A549 (cell line): ENCODE measurements at regions not wholly inside any gene's neighbourhood (a gene's known extent, or its start where the extent isn't known, plus 50 kb on each side); places are given as distances from the start of the nearest gene placed in this dataset.

Source experiments
- ATAC-seq, 2 experiments: fragments of 200-7000 bp in 1 of 2; fragments of >200 bp in 1 of 2; cut with Nextera tagmentation in 1 of 2; cut with Tn5 transposase in 1 of 2; 3 replicates each; pipeline versions ENCODE4 v1.8.0 to v1.9.1; 2018 to 2020; ENCODE audit warnings: mild to moderate bottlenecking in 1 of 2, moderate library complexity in 1 of 2
- CTCF ChIA-PET: fragments of 300-600 bp; sonication (Branson Sonifier 250); formaldehyde crosslinking; extraction: SDS; loops from one replicate; lab custom pipeline; 2021; ENCODE audit warnings: antibody characterized with exemption, inconsistent platforms; lab: Yijun Ruan, JAX
- POLR2A ChIA-PET: fragments of 350-600 bp; formaldehyde crosslinking; extraction: SDS; loops from one replicate; lab custom pipeline; 2021; ENCODE audit warnings: antibody characterized with exemption, inconsistent platforms; lab: Yijun Ruan, JAX
- DNase-seq, 2 experiments: peaks; one replicate each; pipeline versions ENCODE4 v3.0.0 to v3.0.0-alpha.2; 2011 to 2016; ENCODE audit warnings: low read depth in 1 of 2, low spot score in 1 of 2
- FAIRE-seq: peaks from 2 replicates; lab custom pipeline; 2011; peaks lifted over from hg19 to GRCh38; lab: Jason Lieb, UNC
- H3K27ac ChIP-seq, 2 experiments: fragments of >200 bp; sonication (Bioruptor Twin); formaldehyde crosslinking; 3 replicates each; pipeline ENCODE4 v1.5.1; 2016 to 2017
- H3K4me1 ChIP-seq: fragments of >200 bp; sonication (Bioruptor Twin); formaldehyde crosslinking; 3 replicates; pipeline ENCODE4 v1.6.1; 2016
- H3K4me2 ChIP-seq: fragments of >200 bp; sonication (Bioruptor Twin); formaldehyde crosslinking; 3 replicates; pipeline ENCODE4 v1.6.1; 2016
- H3K4me3 ChIP-seq: fragments of >200 bp; sonication (Bioruptor Twin); formaldehyde crosslinking; 3 replicates; pipeline ENCODE4 v1.5.1; 2016
- H3K9me3 ChIP-seq: fragments of >200 bp; sonication (Bioruptor Twin); formaldehyde crosslinking; 3 replicates; pipeline ENCODE4 v1.6.1; 2016
- BHLHE40 ChIP-seq: IDR thresholded peaks from 2 replicates; pipeline ENCODE4 v1.6.1; 2012; ENCODE audit warnings: low read depth, low read length, inconsistent platforms
- CEBPB ChIP-seq, 2 experiments: fragments of >200 bp in 1 of 2; sonication (Bioruptor Twin) in 1 of 2; formaldehyde crosslinking in 1 of 2; IDR thresholded peaks; 2 replicates each; pipeline ENCODE4 v1.6.1; 2012 to 2016
- CHD4 ChIP-seq: fragments of 200-600 bp; sonication (generic); IDR thresholded peaks from 2 replicates; pipeline ENCODE4 v1.6.1; 2016; ENCODE audit warnings: antibody characterized with exemption, mild to moderate bottlenecking, borderline replicate concordance
- EHF ChIP-seq: fragments of 250-450 bp; sonication (Bioruptor Pico); IDR thresholded peaks from 2 replicates; pipeline ENCODE4 v1.5.0; 2020; ENCODE audit warnings: mild to moderate bottlenecking
- EHMT2 ChIP-seq: fragments of 200-600 bp; sonication (generic); IDR thresholded peaks from 2 replicates; pipeline ENCODE4 v1.6.1; 2016; ENCODE audit warnings: antibody characterized with exemption, low read depth, mild to moderate bottlenecking, moderate library complexity
- EP300 ChIP-seq, 2 experiments: fragments of >200 bp; sonication (Bioruptor Twin); formaldehyde crosslinking; IDR thresholded peaks; 2 replicates in 1 of 2; 3 replicates in 1 of 2; pipeline ENCODE4 v1.6.1; 2016 to 2017
- ESRRA ChIP-seq: fragments of 150-350 bp; IDR thresholded peaks from 2 replicates; pipeline ENCODE4 v1.6.1; 2014; ENCODE audit warnings: mild to moderate bottlenecking, low read length, borderline replicate concordance
- FOXS1 ChIP-seq: fragments of 250-450 bp; sonication (Bioruptor Pico); IDR thresholded peaks from 2 replicates; pipeline ENCODE4 v1.5.0; 2020; ENCODE audit warnings: mild to moderate bottlenecking, moderate library complexity
- HOXA7 ChIP-seq: fragments of 250-450 bp; sonication (Bioruptor Pico); IDR thresholded peaks from 2 replicates; pipeline ENCODE4 v1.5.0; 2020; ENCODE audit warnings: mild to moderate bottlenecking, moderate library complexity
- HOXB13 ChIP-seq: fragments of 250-450 bp; sonication (Bioruptor Pico); IDR thresholded peaks from 2 replicates; pipeline ENCODE4 v1.5.0; 2020; ENCODE audit warnings: low read depth, mild to moderate bottlenecking, moderate library complexity
- KDM1A ChIP-seq: fragments of 200-600 bp; sonication (generic); IDR thresholded peaks from 2 replicates; pipeline ENCODE4 v1.6.1; 2016; ENCODE audit warnings: low read depth, mild to moderate bottlenecking
- KDM5A ChIP-seq: fragments of 200-600 bp; sonication (generic); IDR thresholded peaks from 2 replicates; pipeline ENCODE4 v1.6.1; 2016; ENCODE audit warnings: antibody characterized with exemption, mild to moderate bottlenecking
- NFE2L2 ChIP-seq: fragments of 150-350 bp; conservative IDR thresholded peaks from 2 replicates; pipeline ENCODE4 v1.6.1; 2014; ENCODE audit warnings: low read length
- NPAS2 ChIP-seq: fragments of 250-450 bp; sonication (Bioruptor Pico); IDR thresholded peaks from 2 replicates; pipeline ENCODE4 v1.8.0; 2022; ENCODE audit warnings: mild to moderate bottlenecking, moderate library complexity, borderline replicate concordance
- NR3C1 ChIP-seq: fragments of >200 bp; sonication (Bioruptor Twin); formaldehyde crosslinking; IDR thresholded peaks from 3 replicates; pipeline ENCODE4 v1.6.1; 2017
- PHF8 ChIP-seq: fragments of 200-600 bp; sonication (generic); IDR thresholded peaks from 2 replicates; pipeline ENCODE4 v1.6.1; 2016; ENCODE audit warnings: low read depth, mild to moderate bottlenecking, antibody characterized with exemption, moderate library complexity, borderline replicate concordance
- POLR2A ChIP-seq: IDR thresholded peaks from 2 replicates; pipeline ENCODE4 v1.6.1; 2012; ENCODE audit warnings: mild to moderate bottlenecking, low read length
- RARB ChIP-seq: fragments of 250-450 bp; sonication (Bioruptor Pico); IDR thresholded peaks from 2 replicates; pipeline ENCODE4 v1.8.0; 2021; ENCODE audit warnings: mild to moderate bottlenecking, moderate library complexity
- RCOR1 ChIP-seq: fragments of 150-350 bp; IDR thresholded peaks from 2 replicates; pipeline ENCODE4 v1.6.1; 2014; ENCODE audit warnings: antibody characterized with exemption, low read length, low read depth
- RNF2 ChIP-seq: fragments of 200-600 bp; sonication (generic); IDR thresholded peaks from 2 replicates; pipeline ENCODE4 v1.6.1; 2016; ENCODE audit warnings: low read depth, mild to moderate bottlenecking, antibody characterized with exemption, moderate library complexity, borderline replicate concordance
- SMC3 ChIP-seq: fragments of >200 bp; sonication (Bioruptor Twin); formaldehyde crosslinking; IDR thresholded peaks from 3 replicates; pipeline ENCODE4 v1.6.1; 2018; ENCODE audit warnings: inconsistent platforms
- TFCP2L1 ChIP-seq: fragments of 250-450 bp; sonication (Bioruptor Pico); IDR thresholded peaks from 2 replicates; pipeline ENCODE4 v1.5.0; 2021; ENCODE audit warnings: mild to moderate bottlenecking
- ZSCAN20 ChIP-seq: fragments of 250-450 bp; sonication (Bioruptor Pico); IDR thresholded peaks from 2 replicates; pipeline ENCODE4 v1.8.0; 2022; ENCODE audit warnings: mild to moderate bottlenecking, moderate library complexity
- WGBS: methylation state at CpG from one replicate; pipeline ENCODE4 v1.1.6; 2017; ENCODE audit errors: missing lambda C conversion rate; 5-methylcytosine and 5-hydroxymethylcytosine counted together
- TF ChIP-seq, protein P1 (sequence below): IDR thresholded peaks from 2 replicates; pipeline ENCODE4 v1.6.1; 2012
- TF ChIP-seq, protein P2 (sequence below): fragments of 200-600 bp; sonication (generic); IDR thresholded peaks from 2 replicates; pipeline ENCODE4 v1.6.1; 2016; ENCODE audit warnings: antibody characterized with exemption, mild to moderate bottlenecking, moderate library complexity
- TF ChIP-seq, protein P3 (sequence below): IDR thresholded peaks from 2 replicates; pipeline ENCODE4 v1.6.1; 2012
- TF ChIP-seq, protein P4 (sequence below): fragments of >200 bp; sonication (Bioruptor Twin); formaldehyde crosslinking; IDR thresholded peaks from 2 replicates; pipeline ENCODE4 v1.6.1; 2016
- TF ChIP-seq, protein P5 (sequence below): fragments of 250-450 bp; sonication (Bioruptor Pico); IDR thresholded peaks from 2 replicates; pipeline ENCODE4 v1.5.0; 2021; ENCODE audit warnings: mild to moderate bottlenecking, moderate library complexity, borderline replicate concordance

DNA sequence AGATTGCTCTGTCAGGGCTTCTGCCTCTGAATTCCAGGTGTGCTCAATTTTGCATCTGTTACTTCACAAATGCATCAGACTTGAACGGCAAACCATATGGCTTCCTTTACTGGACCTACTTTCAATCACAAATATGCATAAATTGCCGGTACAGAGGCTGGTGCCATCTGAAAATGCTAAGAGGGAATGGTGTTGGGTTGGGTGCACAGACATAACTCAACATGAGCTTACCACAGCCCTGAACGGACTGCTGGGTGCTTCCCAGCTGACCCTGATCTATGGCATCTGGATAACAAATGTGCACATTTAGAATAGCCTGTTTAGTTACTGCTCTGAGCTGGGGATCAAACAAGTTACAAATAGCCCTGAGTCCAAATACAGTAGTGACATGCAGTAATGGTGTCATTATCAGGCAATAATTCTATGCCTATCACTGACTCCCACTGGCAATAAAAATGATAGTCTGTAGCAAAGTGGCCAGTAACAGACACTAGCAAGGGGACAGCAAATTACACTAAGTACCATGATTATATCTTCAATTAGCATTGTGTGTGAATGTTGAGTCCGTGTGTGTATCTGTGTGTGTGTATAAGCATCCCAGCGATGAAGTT lies 927.3 kb downstream of the DIAPH3 start:
- POLR2A ChIA-PET = no interaction called here

DNA sequence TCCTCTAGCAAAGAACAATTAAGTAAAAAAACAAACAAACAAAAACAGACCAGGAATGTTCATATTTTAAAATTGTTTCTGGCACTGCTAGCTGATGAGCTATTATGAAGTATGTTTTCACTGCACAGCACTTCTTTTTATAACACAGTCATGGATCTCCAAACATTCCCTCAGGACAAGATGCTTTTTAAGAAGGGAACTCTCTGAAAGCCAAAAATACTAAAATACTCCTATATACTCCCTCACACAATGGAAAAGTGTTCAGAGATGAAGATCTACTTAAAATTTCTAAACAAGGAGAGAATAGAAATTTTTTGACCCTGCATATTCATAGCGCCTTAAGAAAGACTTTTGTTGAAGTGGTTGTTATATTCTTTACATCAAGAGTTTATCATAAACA lies 926.8 kb downstream of the DIAPH3 start:
- no peak for FAIRE-seq
- no peak overlapping the region for H3K4me3 ChIP-seq
- no peak for ATAC-seq
- H3K27ac ChIP-seq = no peak overlapping the region
- H3K4me1 ChIP-seq = no peaks in the 10 kb centered on the region
- CTCF ChIA-PET = no interaction called here
- TF ChIP-seq RARB (no peak), BHLHE40 (no peak), EHF (CRISPR knock-in tag) (no peak), TFCP2L1 (no peak), EP300 (IDR thresholded peaks at IDR 0.05) (no peak), KDM1A (no peak), CHD4 (no peak), HOXB13 (CRISPR knock-in tag) (no peak), FOXS1 (no peak), SMC3 (no peak), POLR2A (no peak), ESRRA (no peak), RCOR1 (no peak), NR3C1 (no peak)
- TF ChIP-seq, protein P1, sequence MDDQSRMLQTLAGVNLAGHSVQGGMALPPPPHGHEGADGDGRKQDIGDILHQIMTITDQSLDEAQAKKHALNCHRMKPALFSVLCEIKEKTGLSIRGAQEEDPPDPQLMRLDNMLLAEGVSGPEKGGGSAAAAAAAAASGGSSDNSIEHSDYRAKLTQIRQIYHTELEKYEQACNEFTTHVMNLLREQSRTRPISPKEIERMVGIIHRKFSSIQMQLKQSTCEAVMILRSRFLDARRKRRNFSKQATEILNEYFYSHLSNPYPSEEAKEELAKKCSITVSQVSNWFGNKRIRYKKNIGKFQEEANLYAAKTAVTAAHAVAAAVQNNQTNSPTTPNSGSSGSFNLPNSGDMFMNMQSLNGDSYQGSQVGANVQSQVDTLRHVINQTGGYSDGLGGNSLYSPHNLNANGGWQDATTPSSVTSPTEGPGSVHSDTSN = no peak
- TF ChIP-seq, protein P2, sequence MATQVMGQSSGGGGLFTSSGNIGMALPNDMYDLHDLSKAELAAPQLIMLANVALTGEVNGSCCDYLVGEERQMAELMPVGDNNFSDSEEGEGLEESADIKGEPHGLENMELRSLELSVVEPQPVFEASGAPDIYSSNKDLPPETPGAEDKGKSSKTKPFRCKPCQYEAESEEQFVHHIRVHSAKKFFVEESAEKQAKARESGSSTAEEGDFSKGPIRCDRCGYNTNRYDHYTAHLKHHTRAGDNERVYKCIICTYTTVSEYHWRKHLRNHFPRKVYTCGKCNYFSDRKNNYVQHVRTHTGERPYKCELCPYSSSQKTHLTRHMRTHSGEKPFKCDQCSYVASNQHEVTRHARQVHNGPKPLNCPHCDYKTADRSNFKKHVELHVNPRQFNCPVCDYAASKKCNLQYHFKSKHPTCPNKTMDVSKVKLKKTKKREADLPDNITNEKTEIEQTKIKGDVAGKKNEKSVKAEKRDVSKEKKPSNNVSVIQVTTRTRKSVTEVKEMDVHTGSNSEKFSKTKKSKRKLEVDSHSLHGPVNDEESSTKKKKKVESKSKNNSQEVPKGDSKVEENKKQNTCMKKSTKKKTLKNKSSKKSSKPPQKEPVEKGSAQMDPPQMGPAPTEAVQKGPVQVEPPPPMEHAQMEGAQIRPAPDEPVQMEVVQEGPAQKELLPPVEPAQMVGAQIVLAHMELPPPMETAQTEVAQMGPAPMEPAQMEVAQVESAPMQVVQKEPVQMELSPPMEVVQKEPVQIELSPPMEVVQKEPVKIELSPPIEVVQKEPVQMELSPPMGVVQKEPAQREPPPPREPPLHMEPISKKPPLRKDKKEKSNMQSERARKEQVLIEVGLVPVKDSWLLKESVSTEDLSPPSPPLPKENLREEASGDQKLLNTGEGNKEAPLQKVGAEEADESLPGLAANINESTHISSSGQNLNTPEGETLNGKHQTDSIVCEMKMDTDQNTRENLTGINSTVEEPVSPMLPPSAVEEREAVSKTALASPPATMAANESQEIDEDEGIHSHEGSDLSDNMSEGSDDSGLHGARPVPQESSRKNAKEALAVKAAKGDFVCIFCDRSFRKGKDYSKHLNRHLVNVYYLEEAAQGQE = no peak
- WGBS = 4% methylated on average over 1 of the region's 1 CpG
- no peaks in the 10 kb centered on the region for H3K9me3 ChIP-seq
- DNase-seq = no peak
- POLR2A ChIA-PET = no interaction called here
- H3K4me2 ChIP-seq = no peak overlapping the region

More for the DNA sequence above, 927.3 kb downstream of the DIAPH3 start:
- no peak overlapping the region for H3K4me3 ChIP-seq
- ATAC-seq = no peak
- no peak for TF ChIP-seq HOXA7 (CRISPR knock-in tag)
- TF ChIP-seq, protein P2 = no peak
- TF ChIP-seq KDM5A = no peak
- TF ChIP-seq CEBPB (IDR thresholded peaks at IDR 0.05) = no peak
- no peak for TF ChIP-seq EHMT2
- TF ChIP-seq, protein P3, sequence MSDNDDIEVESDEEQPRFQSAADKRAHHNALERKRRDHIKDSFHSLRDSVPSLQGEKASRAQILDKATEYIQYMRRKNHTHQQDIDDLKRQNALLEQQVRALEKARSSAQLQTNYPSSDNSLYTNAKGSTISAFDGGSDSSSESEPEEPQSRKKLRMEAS = no peak
- TF ChIP-seq NPAS2 = no peak
- TF ChIP-seq, protein P4, sequence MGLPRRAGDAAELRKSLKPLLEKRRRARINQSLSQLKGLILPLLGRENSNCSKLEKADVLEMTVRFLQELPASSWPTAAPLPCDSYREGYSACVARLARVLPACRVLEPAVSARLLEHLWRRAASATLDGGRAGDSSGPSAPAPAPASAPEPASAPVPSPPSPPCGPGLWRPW = no peak
- no peak for TF ChIP-seq ESRRA
- TF ChIP-seq, protein P5, sequence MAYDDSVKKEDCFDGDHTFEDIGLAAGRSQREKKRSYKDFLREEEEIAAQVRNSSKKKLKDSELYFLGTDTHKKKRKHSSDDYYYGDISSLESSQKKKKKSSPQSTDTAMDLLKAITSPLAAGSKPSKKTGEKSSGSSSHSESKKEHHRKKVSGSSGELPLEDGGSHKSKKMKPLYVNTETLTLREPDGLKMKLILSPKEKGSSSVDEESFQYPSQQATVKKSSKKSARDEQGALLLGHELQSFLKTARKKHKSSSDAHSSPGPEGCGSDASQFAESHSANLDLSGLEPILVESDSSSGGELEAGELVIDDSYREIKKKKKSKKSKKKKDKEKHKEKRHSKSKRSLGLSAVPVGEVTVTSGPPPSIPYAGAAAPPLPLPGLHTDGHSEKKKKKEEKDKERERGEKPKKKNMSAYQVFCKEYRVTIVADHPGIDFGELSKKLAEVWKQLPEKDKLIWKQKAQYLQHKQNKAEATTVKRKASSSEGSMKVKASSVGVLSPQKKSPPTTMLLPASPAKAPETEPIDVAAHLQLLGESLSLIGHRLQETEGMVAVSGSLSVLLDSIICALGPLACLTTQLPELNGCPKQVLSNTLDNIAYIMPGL (CRISPR knock-in tag) = no peak
- TF ChIP-seq PHF8 = no peak
- no peak for TF ChIP-seq RNF2
- TF ChIP-seq ZSCAN20 (CRISPR knock-in tag) = no peak
- TF ChIP-seq NFE2L2 = no peak
- no peak for TF ChIP-seq CHD4
- no peaks in the 10 kb centered on the region for H3K9me3 ChIP-seq
- no peak for DNase-seq
- H3K27ac ChIP-seq = no peak overlapping the region
- no peak for FAIRE-seq
- no peaks in the 10 kb centered on the region for H3K4me1 ChIP-seq
- no peak overlapping the region for H3K4me2 ChIP-seq
- 0% methylated on average over 5 of the region's 5 CpGs for WGBS
- CTCF ChIA-PET = no interaction called here
